Activated B cell treated with CpG ODN at 0.5 μM for 24 hours (primary cell): ENCODE measurements at regions not wholly inside any gene's neighbourhood (a gene's known extent, or its start where the extent isn't known, plus 50 kb on each side); places are given as distances from the start of the nearest gene placed in this dataset.

ENCODE experiments used
- ATAC-seq: fragments of 200-7000 bp; cut with Tn5 transposase; one replicate; pipeline ENCODE4 v1.10.0; 2021; ENCODE audit warnings: low read depth, mild to moderate bottlenecking, moderate library complexity
- CTCF ChIA-PET: fragments of 350-600 bp; sonication (Branson Sonifier 250); formaldehyde crosslinking; loops from one replicate; lab custom pipeline; 2021; ENCODE audit warnings: antibody characterized with exemption; lab: Charles Lee
- POLR2A ChIA-PET: fragments of 350-600 bp; sonication (Branson Sonifier 250); formaldehyde crosslinking; loops from one replicate; lab custom pipeline; 2021; ENCODE audit warnings: antibody characterized with exemption; lab: Charles Lee
- DNase-seq: peaks from one replicate; pipeline ENCODE4 v3.0.0; 2022
- H3K27ac Mint-ChIP-seq: one replicate; pipeline ENCODE4 v1.8.0; 2020; ENCODE audit warnings: mixed read lengths
- H3K27me3 Mint-ChIP-seq: one replicate; pipeline ENCODE4 v1.8.0; 2021; ENCODE audit warnings: mixed read lengths
- H3K36me3 Mint-ChIP-seq: one replicate; pipeline ENCODE4 v1.8.0; 2021; ENCODE audit warnings: low read depth, mixed read lengths
- H3K4me1 Mint-ChIP-seq: one replicate; pipeline ENCODE4 v1.8.0; 2021; ENCODE audit warnings: mixed read lengths
- H3K4me3 Mint-ChIP-seq: one replicate; pipeline ENCODE4 v1.8.0; 2020; ENCODE audit warnings: mild to moderate bottlenecking, mixed read lengths
- H3K9me3 Mint-ChIP-seq: one replicate; pipeline ENCODE4 v1.8.0; 2020; ENCODE audit warnings: mixed read lengths
- intact Hi-C: fragments of 100-400 bp; cut with micrococcal nuclease; formaldehyde crosslinking; loops from one replicate; pipeline ENCODE4 v1.15.1; 2024
- TF ChIP-seq, protein P1 (sequence below): fragments of 200-600 bp; IDR thresholded peaks from one replicate; pipeline ENCODE4 v1.8.0; 2022; ENCODE audit warnings: antibody characterized with exemption, mild to moderate bottlenecking

GRCh38 chr1:221416142-221416541 is 325.7 kb downstream of the DUSP10 start:
- TF ChIP-seq, protein P1, sequence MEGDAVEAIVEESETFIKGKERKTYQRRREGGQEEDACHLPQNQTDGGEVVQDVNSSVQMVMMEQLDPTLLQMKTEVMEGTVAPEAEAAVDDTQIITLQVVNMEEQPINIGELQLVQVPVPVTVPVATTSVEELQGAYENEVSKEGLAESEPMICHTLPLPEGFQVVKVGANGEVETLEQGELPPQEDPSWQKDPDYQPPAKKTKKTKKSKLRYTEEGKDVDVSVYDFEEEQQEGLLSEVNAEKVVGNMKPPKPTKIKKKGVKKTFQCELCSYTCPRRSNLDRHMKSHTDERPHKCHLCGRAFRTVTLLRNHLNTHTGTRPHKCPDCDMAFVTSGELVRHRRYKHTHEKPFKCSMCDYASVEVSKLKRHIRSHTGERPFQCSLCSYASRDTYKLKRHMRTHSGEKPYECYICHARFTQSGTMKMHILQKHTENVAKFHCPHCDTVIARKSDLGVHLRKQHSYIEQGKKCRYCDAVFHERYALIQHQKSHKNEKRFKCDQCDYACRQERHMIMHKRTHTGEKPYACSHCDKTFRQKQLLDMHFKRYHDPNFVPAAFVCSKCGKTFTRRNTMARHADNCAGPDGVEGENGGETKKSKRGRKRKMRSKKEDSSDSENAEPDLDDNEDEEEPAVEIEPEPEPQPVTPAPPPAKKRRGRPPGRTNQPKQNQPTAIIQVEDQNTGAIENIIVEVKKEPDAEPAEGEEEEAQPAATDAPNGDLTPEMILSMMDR = no peak
- Mint-ChIP-seq H3K36me3 (no peaks in the 10 kb centered on the region), H3K9me3 (no peaks in the 10 kb centered on the region), H3K4me1 (no peaks in the 10 kb centered on the region), H3K27me3 (peaks cover 6% of the 10 kb centered on the region), H3K27ac (no peak overlapping the region), H3K4me3 (no peak overlapping the region)
- no peak for ATAC-seq
- CTCF ChIA-PET = no interaction called here
- DNase-seq = no peak
- POLR2A ChIA-PET = no interaction called here
- intact Hi-C loops = no loop called here

DNA sequence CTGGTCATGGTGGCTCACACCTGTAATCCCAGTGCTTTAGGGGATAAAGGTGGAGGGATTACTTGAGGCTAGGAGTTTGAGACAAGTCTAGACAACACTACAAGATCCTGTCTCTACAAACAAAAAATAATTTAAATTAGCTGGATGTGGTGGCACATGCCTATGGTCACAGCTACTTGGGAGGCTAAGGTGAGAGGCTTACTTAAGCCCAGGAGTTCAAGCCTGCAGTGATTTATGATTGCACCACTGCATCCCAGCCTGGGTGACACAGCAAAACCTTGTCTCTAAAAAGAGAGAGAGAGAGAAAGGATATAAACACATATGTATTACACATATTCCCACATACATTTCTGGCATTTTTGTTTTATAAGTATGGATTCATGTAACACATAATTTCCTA is 325.2 kb downstream of the DUSP10 start:
- Mint-ChIP-seq H3K4me1 (no peaks in the 10 kb centered on the region), H3K4me3 (no peak overlapping the region), H3K36me3 (no peaks in the 10 kb centered on the region), H3K9me3 (no peaks in the 10 kb centered on the region), H3K27me3 (peaks cover 5% of the 10 kb centered on the region), H3K27ac (no peak overlapping the region)
- ChIA-PET POLR2A (no interaction called here), CTCF (no interaction called here)
- intact Hi-C loops = no loop called here
- TF ChIP-seq, protein P1 = no peak
- no peak for ATAC-seq
- DNase-seq = no peak

GRCh38 chr1:221418346-221418745 is 323.5 kb downstream of the DUSP10 start:
- Mint-ChIP-seq H3K27me3 (peaks cover 7% of the 10 kb centered on the region), H3K27ac (no peak overlapping the region), H3K9me3 (no peaks in the 10 kb centered on the region), H3K4me1 (no peaks in the 10 kb centered on the region), H3K36me3 (no peaks in the 10 kb centered on the region), H3K4me3 (no peak overlapping the region)
- DNase-seq = no peak
- no peak for ATAC-seq
- intact Hi-C loops = no loop called here
- TF ChIP-seq, protein P1 = no peak
- CTCF ChIA-PET = interaction anchor here (0.6 kb wide), 1 partner anchor 13 kb away, joined by 3 read pairs; no protein-coding TSS in a partner anchor
- POLR2A ChIA-PET = no interaction called here

DNA sequence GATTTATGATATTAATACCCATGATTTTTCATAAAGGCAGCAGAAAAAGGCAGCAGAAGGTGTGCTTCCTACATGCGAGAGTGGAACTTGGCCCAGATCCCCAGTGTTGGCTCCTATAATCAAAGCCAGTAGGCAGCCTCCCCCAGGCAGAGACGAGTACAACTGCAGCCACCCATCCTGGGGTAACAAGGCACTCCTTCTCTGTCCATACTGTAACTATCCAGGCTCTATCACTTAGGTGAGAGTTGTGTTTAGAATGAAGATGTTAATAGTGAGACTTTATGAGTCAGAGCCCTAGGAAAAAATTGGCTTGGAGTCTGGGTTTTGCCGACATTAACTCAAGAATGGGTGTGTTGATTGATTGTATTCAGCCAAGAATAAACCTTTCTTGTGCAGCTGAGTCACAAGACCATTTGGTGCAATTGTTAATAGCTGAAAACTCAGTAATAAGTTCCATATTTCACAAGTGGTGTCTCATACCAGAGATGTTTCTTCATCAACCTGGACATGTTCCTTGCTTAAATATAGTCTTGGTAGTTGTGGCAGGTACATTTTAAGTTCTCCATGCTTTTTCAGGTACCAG is 322.3 kb downstream of the DUSP10 start:
- TF ChIP-seq, protein P1 = no peak
- no peaks in the 10 kb centered on the region for H3K4me1 Mint-ChIP-seq
- intact Hi-C loops = no loop called here

GRCh38 chr1:221429264-221429663 is 312.6 kb downstream of the DUSP10 start:
- ChIA-PET POLR2A (no interaction called here), CTCF (no interaction called here)
- Mint-ChIP-seq H3K4me1 (no peaks in the 10 kb centered on the region), H3K4me3 (no peak overlapping the region), H3K27me3 (peaks cover 4% of the 10 kb centered on the region), H3K36me3 (no peaks in the 10 kb centered on the region), H3K27ac (no peak overlapping the region), H3K9me3 (peaks cover 13% of the 10 kb centered on the region)
- intact Hi-C loops = no loop called here
- no peak for DNase-seq
- TF ChIP-seq, protein P1 = no peak
- ATAC-seq = no peak

More for the DNA sequence above, 322.3 kb downstream of the DUSP10 start:
- Mint-ChIP-seq H3K27me3 (peaks cover 4% of the 10 kb centered on the region), H3K9me3 (no peaks in the 10 kb centered on the region), H3K36me3 (no peaks in the 10 kb centered on the region), H3K27ac (no peak overlapping the region), H3K4me3 (no peak overlapping the region)
- DNase-seq (no peak), ATAC-seq (no peak)
- POLR2A ChIA-PET = no interaction called here
- CTCF ChIA-PET = no interaction called here
